ENCODE measurements at regions not wholly inside any gene's neighbourhood (a gene's known extent, or its start where the extent isn't known, plus 50 kb on each side); places are given as distances from the start of the nearest gene placed in this dataset.
"Not testable (repeated sequence)": the region's sequence is repeated elsewhere in the genome, so short reads cannot be mapped to it uniquely, and the experiment has no call there.

DNA sequence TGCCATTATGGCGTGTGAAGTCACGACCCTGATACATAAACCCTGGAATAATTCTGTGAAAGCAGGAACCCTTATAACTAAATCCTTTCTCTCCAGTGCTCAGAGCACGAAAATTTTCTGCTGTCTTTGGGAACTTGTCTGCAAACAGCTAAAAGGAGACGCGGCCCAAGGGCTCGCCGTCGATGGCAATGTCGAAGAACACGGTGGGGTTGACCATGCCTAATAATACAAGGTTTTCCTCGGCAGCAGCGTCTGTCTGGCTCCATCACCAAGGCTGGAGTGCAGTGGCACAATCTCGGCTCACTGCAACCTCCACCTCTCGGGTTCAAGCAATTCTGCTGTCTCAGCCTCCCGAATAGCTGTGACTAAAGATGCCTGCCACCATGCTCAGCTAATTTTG, 132.4 kb upstream of the KIF5B start:
- not testable (repeated sequence) for H3K4ac ChIP-seq (ENCODE audit: low read depth in 1 of 2, low read length in 2 of 2); H3K4me3 ChIP-seq (ENCODE audit: insufficient read depth in 1 of 2, low read depth in 1 of 2, low read length in 2 of 2); DNase-seq; H3K36me3 ChIP-seq (ENCODE audit: control insufficient read depth in 1 of 2, insufficient read depth in 2 of 2, low read depth in 1 of 2, low read length in 2 of 2); H2BK5ac ChIP-seq (ENCODE audit: low read depth, low read length, poor library complexity, severe bottlenecking); H4K91ac ChIP-seq (ENCODE audit: low read length); H3K27ac ChIP-seq (ENCODE audit: low read length, poor library complexity, severe bottlenecking); H2AFZ ChIP-seq (ENCODE audit: low read depth, low read length); H3K9ac ChIP-seq (ENCODE audit: low read length); H4K8ac ChIP-seq (ENCODE audit: low read length); H3K79me1 ChIP-seq (replicated peaks; ENCODE audit: low read length, poor library complexity, severe bottlenecking); H3K27me3 ChIP-seq (ENCODE audit: control insufficient read depth in 1 of 2, insufficient read depth in 1 of 2, low read length in 2 of 2); H2BK120ac ChIP-seq (ENCODE audit: low read depth, low read length); H2BK12ac ChIP-seq (ENCODE audit: low read length in 2 of 2); H2AK5ac ChIP-seq (ENCODE audit: low read length, severe bottlenecking); H3K14ac ChIP-seq (ENCODE audit: low read length in 2 of 2); H2BK15ac ChIP-seq (ENCODE audit: low read depth, poor library complexity, severe bottlenecking); H3K9me3 ChIP-seq (ENCODE audit: control insufficient read depth, low read length); H3K4me1 ChIP-seq (ENCODE audit: control insufficient read depth, insufficient read depth, low read depth, low read length); H3K18ac ChIP-seq (ENCODE audit: low read depth in 1 of 2, low read length in 2 of 2); H3K4me2 ChIP-seq (ENCODE audit: low read length, poor library complexity, severe bottlenecking); H3K23ac ChIP-seq (ENCODE audit: low read length in 2 of 2)
- 95% methylated on average over 15 of the region's 15 CpGs for WGBS

DNA sequence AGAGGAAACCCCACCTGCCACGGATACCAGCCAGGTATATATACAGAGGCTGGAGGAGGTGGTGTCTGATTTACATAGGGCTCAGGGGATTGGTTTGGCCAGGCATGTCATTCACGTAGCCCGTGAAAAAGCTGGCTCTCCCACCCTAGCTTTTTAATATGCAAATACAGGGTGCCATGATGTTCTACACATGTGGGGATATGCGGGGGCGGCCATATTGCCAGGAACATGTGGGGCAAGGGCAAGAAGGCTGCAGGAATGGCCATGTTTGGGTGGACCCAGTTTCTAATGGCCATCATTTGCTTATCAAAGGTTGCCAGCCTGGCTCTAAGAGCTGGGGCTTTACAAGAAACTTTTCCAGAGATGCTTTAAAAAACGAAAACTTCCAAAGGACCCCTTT, 131.5 kb upstream of the KIF5B start:
- Histone ChIP-seq H3K9ac (ENCODE audit: low read length) (no peak overlapping the region), H4K8ac (ENCODE audit: low read length) (no peak overlapping the region), H2BK5ac (ENCODE audit: low read depth, low read length, poor library complexity, severe bottlenecking) (no peak overlapping the region), H3K18ac (ENCODE audit: low read depth in 1 of 2, low read length in 2 of 2) (no peak overlapping the region), H2BK120ac (ENCODE audit: low read depth, low read length) (no peak overlapping the region), H3K27ac (ENCODE audit: low read length, poor library complexity, severe bottlenecking) (no peak overlapping the region), H2BK12ac (ENCODE audit: low read length in 2 of 2) (no peak overlapping the region), H3K14ac (ENCODE audit: low read length in 2 of 2) (no peak overlapping the region), H3K23ac (ENCODE audit: low read length in 2 of 2) (no peak overlapping the region), H4K91ac (ENCODE audit: low read length) (no peak overlapping the region), H3K4me2 (ENCODE audit: low read length, poor library complexity, severe bottlenecking) (no peak overlapping the region), H3K79me1 (replicated peaks; ENCODE audit: low read length, poor library complexity, severe bottlenecking) (no peaks in the 10 kb centered on the region), H3K27me3 (ENCODE audit: control insufficient read depth in 1 of 2, insufficient read depth in 1 of 2, low read length in 2 of 2) (no peaks in the 10 kb centered on the region), H2BK15ac (ENCODE audit: low read depth, poor library complexity, severe bottlenecking) (no peak overlapping the region), H2AK5ac (ENCODE audit: low read length, severe bottlenecking) (no peak overlapping the region), H3K36me3 (ENCODE audit: control insufficient read depth in 1 of 2, insufficient read depth in 2 of 2, low read depth in 1 of 2, low read length in 2 of 2) (no peaks in the 10 kb centered on the region), H3K4ac (ENCODE audit: low read depth in 1 of 2, low read length in 2 of 2) (no peak overlapping the region), H3K9me3 (ENCODE audit: control insufficient read depth, low read length) (no peaks in the 10 kb centered on the region), H3K4me1 (ENCODE audit: control insufficient read depth, insufficient read depth, low read depth, low read length) (no peaks in the 10 kb centered on the region), H3K4me3 (ENCODE audit: insufficient read depth in 1 of 2, low read depth in 1 of 2, low read length in 2 of 2) (no peak overlapping the region), H2AFZ (ENCODE audit: low read depth, low read length) (no peak overlapping the region)
- 98% methylated on average over 5 of the region's 6 CpGs for whole genome bisulfite sequencing
- no peak for DNase-seq

DNA sequence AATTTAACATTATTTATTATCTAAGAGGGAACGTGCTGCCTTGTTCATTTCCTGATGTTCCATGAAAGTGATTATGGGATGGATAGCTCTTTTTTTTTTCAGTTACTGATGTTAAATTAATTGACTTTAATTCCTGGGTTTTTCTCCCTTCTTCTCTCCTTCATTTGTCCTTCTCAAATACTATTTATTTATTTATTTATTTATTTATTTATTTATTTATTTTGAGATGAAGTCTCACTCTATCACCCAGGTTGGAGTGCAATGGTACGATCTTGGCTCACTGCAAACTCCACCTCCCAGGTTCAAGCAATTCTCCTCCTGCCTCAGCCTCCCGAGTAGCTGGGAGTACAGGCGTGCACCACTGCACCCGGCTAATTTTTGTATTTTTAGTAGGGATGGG, 127.4 kb upstream of the KIF5B start:
- no CpG with 5 or more reads among the region's 5 CpGs for WGBS
- H2BK5ac ChIP-seq (ENCODE audit: low read depth, low read length, poor library complexity, severe bottlenecking); H2BK15ac ChIP-seq (ENCODE audit: low read depth, poor library complexity, severe bottlenecking): not testable (repeated sequence)

DNA sequence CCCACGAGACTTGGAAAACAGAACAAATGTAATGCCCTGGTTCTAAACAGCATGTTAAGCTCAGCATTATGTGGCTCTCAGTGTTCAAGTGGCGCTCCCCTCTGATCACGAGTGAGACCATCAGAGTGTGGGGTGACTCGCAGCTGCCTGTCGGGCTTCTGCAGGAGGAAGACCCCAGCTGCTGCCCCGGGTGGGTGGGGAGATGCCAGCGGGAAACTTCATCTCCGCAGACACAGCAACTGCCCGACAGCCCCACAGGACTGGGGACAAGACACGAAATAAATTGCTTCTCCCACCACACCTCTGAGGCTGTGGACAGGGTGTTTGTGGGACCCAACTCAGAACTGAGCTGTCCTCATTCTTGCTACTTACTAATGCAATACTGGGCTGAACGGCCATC, 126.3 kb upstream of the KIF5B start:
- Histone ChIP-seq H3K36me3 (ENCODE audit: control insufficient read depth in 1 of 2, insufficient read depth in 2 of 2, low read depth in 1 of 2, low read length in 2 of 2) (no peaks in the 10 kb centered on the region), H2BK12ac (ENCODE audit: low read length in 2 of 2) (no peak overlapping the region), H3K4ac (ENCODE audit: low read depth in 1 of 2, low read length in 2 of 2) (no peak overlapping the region), H2BK5ac (ENCODE audit: low read depth, low read length, poor library complexity, severe bottlenecking) (no peak overlapping the region), H3K9me3 (ENCODE audit: control insufficient read depth, low read length) (no peaks in the 10 kb centered on the region), H2AFZ (ENCODE audit: low read depth, low read length) (no peak overlapping the region), H3K4me3 (ENCODE audit: insufficient read depth in 1 of 2, low read depth in 1 of 2, low read length in 2 of 2) (no peak overlapping the region), H3K27me3 (ENCODE audit: control insufficient read depth in 1 of 2, insufficient read depth in 1 of 2, low read length in 2 of 2) (no peaks in the 10 kb centered on the region), H4K8ac (ENCODE audit: low read length) (no peak overlapping the region), H3K23ac (ENCODE audit: low read length in 2 of 2) (no peak overlapping the region), H4K91ac (ENCODE audit: low read length) (no peak overlapping the region), H3K9ac (ENCODE audit: low read length) (no peak overlapping the region), H3K27ac (ENCODE audit: low read length, poor library complexity, severe bottlenecking) (no peak overlapping the region), H3K14ac (ENCODE audit: low read length in 2 of 2) (no peak overlapping the region), H2BK120ac (ENCODE audit: low read depth, low read length) (no peak overlapping the region), H3K18ac (ENCODE audit: low read depth in 1 of 2, low read length in 2 of 2) (no peak overlapping the region), H3K4me1 (ENCODE audit: control insufficient read depth, insufficient read depth, low read depth, low read length) (no peaks in the 10 kb centered on the region), H3K79me1 (replicated peaks; ENCODE audit: low read length, poor library complexity, severe bottlenecking) (no peaks in the 10 kb centered on the region), H2BK15ac (ENCODE audit: low read depth, poor library complexity, severe bottlenecking) (no peak overlapping the region), H2AK5ac (ENCODE audit: low read length, severe bottlenecking) (no peak overlapping the region), H3K4me2 (ENCODE audit: low read length, poor library complexity, severe bottlenecking) (no peak overlapping the region)
- DNase-seq: no peak
- 89% methylated on average over 11 of the region's 11 CpGs for WGBS

More for the DNA sequence above, 127.4 kb upstream of the KIF5B start:
- DNase-seq; H3K79me1 ChIP-seq (replicated peaks; ENCODE audit: low read length, poor library complexity, severe bottlenecking); H3K4me3 ChIP-seq (ENCODE audit: insufficient read depth in 1 of 2, low read depth in 1 of 2, low read length in 2 of 2); H3K9me3 ChIP-seq (ENCODE audit: control insufficient read depth, low read length); H3K14ac ChIP-seq (ENCODE audit: low read length in 2 of 2); H3K4me1 ChIP-seq (ENCODE audit: control insufficient read depth, insufficient read depth, low read depth, low read length); H3K27ac ChIP-seq (ENCODE audit: low read length, poor library complexity, severe bottlenecking); H3K4me2 ChIP-seq (ENCODE audit: low read length, poor library complexity, severe bottlenecking); H2AK5ac ChIP-seq (ENCODE audit: low read length, severe bottlenecking); H3K23ac ChIP-seq (ENCODE audit: low read length in 2 of 2); H4K8ac ChIP-seq (ENCODE audit: low read length); H4K91ac ChIP-seq (ENCODE audit: low read length); H2BK12ac ChIP-seq (ENCODE audit: low read length in 2 of 2); H2BK120ac ChIP-seq (ENCODE audit: low read depth, low read length); H3K4ac ChIP-seq (ENCODE audit: low read depth in 1 of 2, low read length in 2 of 2); H3K36me3 ChIP-seq (ENCODE audit: control insufficient read depth in 1 of 2, insufficient read depth in 2 of 2, low read depth in 1 of 2, low read length in 2 of 2); H3K27me3 ChIP-seq (ENCODE audit: control insufficient read depth in 1 of 2, insufficient read depth in 1 of 2, low read length in 2 of 2); H2AFZ ChIP-seq (ENCODE audit: low read depth, low read length); H3K18ac ChIP-seq (ENCODE audit: low read depth in 1 of 2, low read length in 2 of 2); H3K9ac ChIP-seq (ENCODE audit: low read length): not testable (repeated sequence)

All from mesenchymal stem cell (in vitro differentiated cells and primary cell).